HG02981 (cell line): ENCODE measurements at regions not wholly inside any gene's neighbourhood (a gene's known extent, or its start where the extent isn't known, plus 50 kb on each side); places are given as distances from the start of the nearest gene placed in this dataset.

ENCODE experiments used
- ATAC-seq: cut with Tn5 transposase; IDR thresholded peaks from one replicate; pipeline ENCODE4 v1.9.1; 2021; ENCODE audit warnings: mild to moderate bottlenecking, moderate library complexity; ENCODE audit not compliant: unreplicated experiment

GRCh38 chr12:69092137-69092536, 147.2 kb upstream of the CPSF6 start:
- ATAC-seq = no peak

- ATAC-seq = no peak
These were observed 144.7 kb upstream of the CPSF6 start for GRCh38 chr12:69094606-69095216.

GRCh38 chr12:69095765-69096477, 143.4 kb upstream of the CPSF6 start:
- no peak for ATAC-seq

- no peak for ATAC-seq
These were observed 142.6 kb upstream of the CPSF6 start for GRCh38 chr12:69096669-69097335.

GRCh38 chr12:69097619-69098368, 141.6 kb upstream of the CPSF6 start:
- no peak for ATAC-seq

GRCh38 chr12:69099201-69099837, 140.1 kb upstream of the CPSF6 start:
- no peak for ATAC-seq

GRCh38 chr12:69101505-69101904, 137.9 kb upstream of the CPSF6 start:
- ATAC-seq = no peak

GRCh38 chr12:69102856-69103255, 136.5 kb upstream of the CPSF6 start:
- no peak for ATAC-seq

- ATAC-seq = no peak
These were observed 134.0 kb upstream of the CPSF6 start for GRCh38 chr12:69105101-69105962.

GRCh38 chr12:69106482-69107118, 132.8 kb upstream of the CPSF6 start:
- ATAC-seq = no peak

- ATAC-seq = no peak
These were observed 131.8 kb upstream of the CPSF6 start for GRCh38 chr12:69107541-69107940.

- ATAC-seq = no peak
These were observed 131.3 kb upstream of the CPSF6 start for GRCh38 chr12:69108037-69108436.

- ATAC-seq = no peak
These were observed 126.8 kb upstream of the CPSF6 start for GRCh38 chr12:69112616-69113015.

- ATAC-seq = no peak
These were observed 124.3 kb upstream of the CPSF6 start for GRCh38 chr12:69115099-69115498.

GRCh38 chr12:69115951-69116350, 123.4 kb upstream of the CPSF6 start:
- no peak for ATAC-seq

GRCh38 chr12:69117566-69118266, 121.7 kb upstream of the CPSF6 start:
- ATAC-seq = no peak

GRCh38 chr12:69118516-69118915, 120.9 kb upstream of the CPSF6 start:
- ATAC-seq = no peak

- ATAC-seq = no peak
These were observed 119.6 kb upstream of the CPSF6 start for GRCh38 chr12:69119770-69120169.

- no peak for ATAC-seq
These were observed 119.0 kb upstream of the CPSF6 start for GRCh38 chr12:69120354-69120753.
